Stimulated activated CD4-positive, alpha-beta T cell treated with anti-CD3 and anti-CD28 coated beads, Interleukin-4, amount 100 ng/mL, for 48 hours (primary cell): ENCODE measurements at regions not wholly inside any gene's neighbourhood (a gene's known extent, or its start where the extent isn't known, plus 50 kb on each side); places are given as distances from the start of the nearest gene placed in this dataset.

ENCODE experiments used
- DNase-seq, 2 donors: peaks; one replicate each; pipeline ENCODE4 v3.0.0-alpha.2; 2020; ENCODE audit warnings: low read depth in 2 of 2

DNA sequence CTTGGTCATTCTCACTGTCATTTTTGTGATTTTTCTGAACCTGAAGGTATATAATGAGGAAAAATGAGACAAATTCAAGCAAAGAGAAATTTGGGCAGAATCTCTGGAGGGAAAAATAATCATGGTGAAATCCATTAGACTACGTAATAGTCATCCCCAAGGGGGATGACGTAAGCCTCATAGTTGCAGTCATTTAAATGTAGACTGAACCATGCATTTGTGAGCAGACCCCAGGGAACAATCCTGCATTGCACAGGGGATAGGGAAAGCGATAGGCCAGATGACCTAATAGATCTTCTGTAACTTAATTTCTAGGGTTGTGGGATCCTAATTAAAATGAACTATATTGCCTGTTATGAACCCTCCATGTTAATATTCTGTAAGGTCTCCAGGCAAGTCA, 167.4 kb upstream of the C1orf21 start:
- no peak for DNase-seq

- no peak for DNase-seq
Observed at GRCh38 chr1:184219883-184220282, 166.9 kb upstream of the C1orf21 start.

- no peak for DNase-seq
Observed at GRCh38 chr1:184221087-184221486, 165.7 kb upstream of the C1orf21 start.

DNA sequence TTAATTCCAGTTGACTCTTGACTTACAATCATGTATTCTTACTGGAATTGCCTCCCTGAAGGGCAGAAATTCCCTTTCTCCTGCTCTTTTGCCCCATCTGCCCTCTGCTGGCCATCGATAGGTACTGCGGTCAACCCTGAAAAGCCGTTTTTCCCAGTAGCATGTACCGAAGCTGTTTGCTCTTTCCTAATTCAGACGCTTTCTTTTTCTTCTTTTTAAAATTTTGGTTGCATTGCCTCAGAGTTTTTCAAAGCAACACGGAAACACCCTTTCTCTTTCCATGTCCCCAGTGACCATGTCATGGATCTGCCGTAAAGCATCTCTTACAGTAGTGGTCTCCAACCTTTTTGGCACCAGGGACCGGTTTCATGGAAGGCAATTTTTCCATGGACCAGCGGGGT, 164.2 kb upstream of the C1orf21 start:
- DNase-seq = peak; percentile 5 to 23

GRCh38 chr1:184223216-184223615, 163.6 kb upstream of the C1orf21 start:
- no peak for DNase-seq

GRCh38 chr1:184225283-184226099, 161.3 kb upstream of the C1orf21 start:
- no peak for DNase-seq

DNA sequence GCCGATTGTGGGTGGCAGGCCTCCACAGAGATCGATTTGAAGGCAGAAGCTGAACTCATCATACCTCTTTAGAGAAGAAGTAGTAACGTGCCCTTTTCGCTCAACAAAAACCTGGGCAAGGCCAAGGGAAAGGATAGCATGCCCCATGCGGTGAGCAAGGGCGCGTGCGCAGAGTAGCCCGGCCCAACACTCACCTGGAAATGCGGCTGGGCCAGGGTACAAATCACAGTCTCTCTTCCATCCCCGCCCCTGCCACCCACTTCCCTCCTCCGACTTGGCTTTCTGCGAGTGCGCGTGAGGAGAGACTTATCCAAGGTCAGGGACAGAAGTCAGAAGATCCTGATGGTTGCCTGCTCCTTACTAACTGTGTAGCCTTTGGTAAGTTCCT, 160.7 kb upstream of the C1orf21 start:
- no peak for DNase-seq

GRCh38 chr1:184228558-184228957, 158.3 kb upstream of the C1orf21 start:
- no peak for DNase-seq

DNA sequence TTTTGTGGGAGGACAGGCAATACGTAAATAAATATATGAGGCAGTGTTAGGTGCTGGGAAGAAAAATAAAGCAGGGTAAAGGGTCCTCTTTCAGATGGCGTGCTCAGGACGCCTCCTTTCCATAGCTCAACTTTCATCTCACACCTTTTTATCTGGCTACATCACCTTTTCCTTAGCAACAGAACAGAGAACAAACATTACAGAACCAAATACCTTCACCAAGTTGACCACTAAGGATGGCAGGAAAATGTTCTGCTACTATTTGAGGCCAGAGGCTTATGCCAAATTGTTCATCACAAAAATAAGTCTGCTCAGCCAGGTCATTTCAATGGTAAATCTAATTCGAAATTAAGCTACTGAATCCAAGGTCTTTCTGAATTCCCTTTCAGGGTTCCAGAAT, 149.2 kb upstream of the C1orf21 start:
- no peak for DNase-seq

GRCh38 chr1:184241446-184241845, 145.4 kb upstream of the C1orf21 start:
- DNase-seq = no peak

DNA sequence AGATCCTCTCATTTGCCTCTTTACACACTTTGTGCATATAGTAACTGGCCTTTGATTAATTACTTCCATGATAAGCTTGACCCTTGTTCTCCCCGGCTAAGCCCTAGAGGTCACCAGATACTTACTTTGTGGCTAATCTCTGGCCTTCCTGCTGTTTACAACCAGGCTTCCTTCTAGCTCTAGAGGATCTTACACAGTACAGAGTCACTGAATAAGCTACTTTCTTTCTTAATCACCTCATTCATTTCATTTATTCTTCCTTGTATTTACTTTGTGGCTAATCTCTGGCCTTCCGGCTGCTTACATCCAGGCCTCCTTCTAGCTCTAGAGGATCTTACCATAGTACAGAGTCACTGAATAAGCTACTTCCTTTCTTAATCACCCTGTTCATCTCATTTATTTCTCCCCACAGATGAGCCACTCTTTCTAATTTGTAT, 144.3 kb upstream of the C1orf21 start:
- DNase-seq = no peak

GRCh38 chr1:184244962-184245361, 141.9 kb upstream of the C1orf21 start:
- no peak for DNase-seq

GRCh38 chr1:184247671-184248070, 139.2 kb upstream of the C1orf21 start:
- DNase-seq = no peak

DNA sequence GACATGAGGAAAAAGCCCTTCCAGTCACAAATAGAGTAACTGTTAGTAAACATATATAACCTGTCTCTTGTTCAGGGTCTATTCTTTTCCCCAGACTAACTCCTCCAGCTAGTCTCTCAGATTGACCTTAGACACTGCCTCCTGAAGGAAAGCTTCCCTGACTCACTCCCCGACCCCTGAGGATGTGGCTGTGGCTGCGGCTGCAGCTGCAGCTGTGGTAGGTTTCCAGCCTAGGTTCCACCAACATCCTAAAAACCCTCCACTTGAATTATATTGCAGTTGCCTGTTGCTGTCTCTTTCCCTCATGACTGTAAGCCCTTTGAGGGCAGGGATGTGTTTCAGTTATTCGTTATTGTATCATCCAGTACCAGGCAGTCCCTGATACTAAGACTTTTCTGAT, 132.9 kb upstream of the C1orf21 start:
- DNase-seq = no peak

- no peak for DNase-seq
Observed at GRCh38 chr1:184254849-184255248, 132.0 kb upstream of the C1orf21 start.

- no peak for DNase-seq
Observed at GRCh38 chr1:184255560-184255959, 131.3 kb upstream of the C1orf21 start.

DNA sequence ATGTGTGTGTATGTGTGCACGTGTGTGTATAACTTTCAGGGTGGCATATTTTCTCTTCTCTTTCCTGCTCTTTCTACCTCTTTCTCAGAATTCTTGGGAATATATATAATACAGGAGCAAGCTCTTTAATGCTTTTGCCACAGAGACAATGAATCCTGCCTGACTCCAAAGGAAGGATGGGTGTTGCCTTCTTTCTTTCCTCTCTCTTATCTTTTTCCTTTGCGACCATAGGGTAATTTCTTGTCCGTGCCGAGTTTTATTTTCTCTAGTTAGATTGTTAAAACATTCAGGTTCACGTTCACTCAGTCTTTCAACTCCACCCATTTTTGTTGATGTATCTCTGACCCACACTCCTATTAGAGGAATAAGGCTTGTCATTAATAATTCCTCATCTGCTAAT, 129.0 kb upstream of the C1orf21 start:
- DNase-seq = no peak

DNA sequence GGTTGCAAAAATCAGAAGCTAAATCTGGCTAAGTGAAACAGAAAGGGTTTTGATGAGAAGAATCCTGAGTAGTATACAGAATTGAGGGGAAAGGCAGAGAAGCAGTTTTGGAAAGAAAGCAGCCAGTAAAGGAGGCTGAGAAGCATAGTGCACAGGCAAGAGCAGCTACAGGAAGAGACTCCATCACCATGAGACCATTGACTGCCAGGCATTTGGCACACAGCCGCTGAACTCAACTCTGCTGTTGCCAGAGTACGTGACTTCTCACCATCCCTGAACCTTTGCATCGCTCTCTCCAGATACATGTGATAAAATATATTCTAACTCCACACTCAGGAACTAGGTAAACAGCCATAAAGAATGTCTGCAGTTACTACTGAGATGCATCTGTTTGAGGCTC, 128.3 kb upstream of the C1orf21 start:
- DNase-seq = no peak

- DNase-seq = no peak
Observed at GRCh38 chr1:184260382-184260781, 126.4 kb upstream of the C1orf21 start.

GRCh38 chr1:184262109-184262508, 124.7 kb upstream of the C1orf21 start:
- no peak for DNase-seq

- no peak for DNase-seq
Observed at GRCh38 chr1:184267747-184268146, 119.1 kb upstream of the C1orf21 start.

DNA sequence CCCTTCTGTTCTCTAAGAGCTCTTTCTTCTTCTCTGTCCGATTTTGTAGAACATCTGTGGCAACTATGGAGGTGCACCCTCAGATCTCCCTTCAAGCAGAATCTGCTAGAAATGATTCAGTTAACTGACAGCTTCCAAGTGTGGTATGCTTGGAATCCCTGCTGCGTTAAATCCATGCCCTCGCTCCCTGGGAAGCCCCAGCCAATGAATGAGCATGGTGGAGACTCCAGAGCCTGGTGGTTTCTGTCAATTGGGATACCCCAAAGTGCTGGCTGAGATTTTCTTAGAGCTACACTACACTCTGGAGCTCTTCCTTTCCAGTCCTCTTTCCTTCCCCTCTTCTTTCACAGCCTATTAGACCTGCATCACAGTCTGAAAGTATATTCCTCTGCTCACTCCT, 116.3 kb upstream of the C1orf21 start:
- DNase-seq = no peak

DNA sequence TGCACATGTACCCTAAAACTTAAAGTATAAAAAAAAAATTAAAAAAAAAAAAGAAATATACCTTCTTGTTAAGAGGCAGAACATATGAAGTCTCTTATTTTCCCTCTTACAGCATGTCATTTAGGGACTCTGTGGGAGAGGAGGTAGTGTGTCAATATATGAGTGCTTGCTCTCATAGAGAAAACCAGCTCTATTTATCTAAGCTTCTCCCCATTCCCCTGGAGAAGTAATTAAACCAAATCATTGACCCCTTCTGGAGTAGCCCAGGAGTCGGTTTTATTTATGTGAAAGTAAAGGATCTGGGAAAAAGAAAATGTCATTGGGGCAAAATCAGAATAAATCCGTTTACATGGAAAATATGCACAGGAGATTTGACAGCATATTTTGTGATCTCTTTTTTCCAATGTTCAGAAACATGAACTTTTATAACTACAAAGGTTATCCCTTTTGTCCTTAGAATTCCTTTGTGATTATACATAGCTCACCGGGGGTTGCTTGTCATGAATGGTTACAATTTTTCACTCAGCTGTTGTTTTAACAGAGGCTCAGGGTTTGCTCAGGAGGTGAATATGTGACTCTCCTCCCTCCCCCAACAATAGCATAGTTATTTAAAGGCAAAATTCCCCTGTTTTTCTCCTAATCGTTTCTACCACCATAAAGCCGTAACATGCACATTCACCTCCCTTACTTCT, 114.5 kb upstream of the C1orf21 start:
- no peak for DNase-seq
